Lower leg skin (tissue), 4 donors: ENCODE measurements at regions not wholly inside any gene's neighbourhood (a gene's known extent, or its start where the extent isn't known, plus 50 kb on each side); places are given as distances from the start of the nearest gene placed in this dataset.
"Not testable (repeated sequence)": the region's sequence is repeated elsewhere in the genome, so short reads cannot be mapped to it uniquely, and the experiment has no call there.

Experiments
- DNase-seq, 2 donors: peaks; one replicate each; pipeline ENCODE4 v3.0.0-alpha.2; 2019; ENCODE audit warnings: low spot score in 2 of 2
- H3K4me3 ChIP-seq: fragments of 200-600 bp; sonication (generic); 2 replicates; pipeline ENCODE4 v1.5.1; 2017; ENCODE audit warnings: mild to moderate bottlenecking, low read depth; ENCODE audit not compliant: poor library complexity, severe bottlenecking
- POLR2A ChIP-seq, 2 donors: fragments of 450-650 bp; IDR thresholded peaks; one replicate each; pipeline ENCODE4 v1.6.1; 2016 to 2017; ENCODE audit warnings: antibody characterized with exemption in 2 of 2, mild to moderate bottlenecking in 1 of 2, moderate library complexity in 1 of 2
- WGBS, 2 donors: methylation state at CpG; one replicate each; pipeline ENCODE4 v1.1.5; 2018; 5-methylcytosine and 5-hydroxymethylcytosine counted together
- intact Hi-C: fragments of 100-400 bp; cut with DNase I; formaldehyde crosslinking; loops from one replicate; pipeline ENCODE4 v1.15.0; 2023; ENCODE audit warnings: low total_unique reads
- TF ChIP-seq, protein P1 (sequence below), 3 donors: fragments of 450-650 bp; IDR thresholded peaks; one replicate each; pipeline ENCODE4 v1.5.1; 2016; ENCODE audit warnings: antibody characterized with exemption in 3 of 3, mild to moderate bottlenecking in 3 of 3, moderate library complexity in 2 of 3

DNA sequence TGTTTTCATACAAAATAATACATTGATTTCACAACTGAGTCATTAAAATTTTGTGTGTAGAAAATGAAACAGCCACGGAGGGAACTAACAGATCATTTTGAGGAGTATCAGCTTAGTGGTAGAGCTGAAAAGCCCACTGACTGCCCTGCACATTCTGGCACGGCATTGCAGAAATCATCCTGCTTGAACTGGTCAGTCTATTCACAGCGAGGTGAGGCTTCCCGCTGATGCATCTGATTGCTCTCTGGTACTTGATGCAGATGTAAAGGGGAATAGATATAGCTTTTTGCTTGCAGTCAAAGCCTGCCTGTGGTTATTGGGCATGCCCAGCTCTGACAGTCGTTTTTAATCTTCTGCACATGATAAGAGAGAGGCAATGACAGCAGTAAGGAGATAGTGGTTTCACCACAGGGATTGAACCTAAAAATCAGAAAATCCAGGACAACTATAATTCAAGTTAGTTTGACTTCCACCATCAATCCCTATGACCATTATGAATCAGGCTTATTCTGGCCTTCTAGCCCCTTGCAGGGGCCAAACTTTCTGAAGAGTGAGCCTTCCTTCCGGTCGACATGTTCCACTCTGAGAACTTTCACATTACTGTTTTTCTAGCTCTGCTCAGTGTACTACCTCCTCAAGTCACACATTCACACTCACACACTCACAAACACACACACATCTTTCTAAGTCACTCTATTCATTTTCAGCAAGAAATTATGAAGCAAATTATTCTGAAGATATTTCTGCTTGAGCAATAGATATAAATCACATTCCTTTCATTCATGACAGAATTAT lies 782.8 kb upstream of the NUDT12 start:
- intact Hi-C loops: no loop called here
- TF ChIP-seq, protein P1, sequence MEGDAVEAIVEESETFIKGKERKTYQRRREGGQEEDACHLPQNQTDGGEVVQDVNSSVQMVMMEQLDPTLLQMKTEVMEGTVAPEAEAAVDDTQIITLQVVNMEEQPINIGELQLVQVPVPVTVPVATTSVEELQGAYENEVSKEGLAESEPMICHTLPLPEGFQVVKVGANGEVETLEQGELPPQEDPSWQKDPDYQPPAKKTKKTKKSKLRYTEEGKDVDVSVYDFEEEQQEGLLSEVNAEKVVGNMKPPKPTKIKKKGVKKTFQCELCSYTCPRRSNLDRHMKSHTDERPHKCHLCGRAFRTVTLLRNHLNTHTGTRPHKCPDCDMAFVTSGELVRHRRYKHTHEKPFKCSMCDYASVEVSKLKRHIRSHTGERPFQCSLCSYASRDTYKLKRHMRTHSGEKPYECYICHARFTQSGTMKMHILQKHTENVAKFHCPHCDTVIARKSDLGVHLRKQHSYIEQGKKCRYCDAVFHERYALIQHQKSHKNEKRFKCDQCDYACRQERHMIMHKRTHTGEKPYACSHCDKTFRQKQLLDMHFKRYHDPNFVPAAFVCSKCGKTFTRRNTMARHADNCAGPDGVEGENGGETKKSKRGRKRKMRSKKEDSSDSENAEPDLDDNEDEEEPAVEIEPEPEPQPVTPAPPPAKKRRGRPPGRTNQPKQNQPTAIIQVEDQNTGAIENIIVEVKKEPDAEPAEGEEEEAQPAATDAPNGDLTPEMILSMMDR (IDR thresholded peaks at IDR 0.05): no peak
- no peak for TF ChIP-seq POLR2A (IDR thresholded peaks at IDR 0.05)
- WGBS, 2 donors: 71 to 77% methylated on average over 7 of the region's 7 CpGs
- H3K4me3 ChIP-seq: no peak overlapping the region
- DNase-seq: no peak

DNA sequence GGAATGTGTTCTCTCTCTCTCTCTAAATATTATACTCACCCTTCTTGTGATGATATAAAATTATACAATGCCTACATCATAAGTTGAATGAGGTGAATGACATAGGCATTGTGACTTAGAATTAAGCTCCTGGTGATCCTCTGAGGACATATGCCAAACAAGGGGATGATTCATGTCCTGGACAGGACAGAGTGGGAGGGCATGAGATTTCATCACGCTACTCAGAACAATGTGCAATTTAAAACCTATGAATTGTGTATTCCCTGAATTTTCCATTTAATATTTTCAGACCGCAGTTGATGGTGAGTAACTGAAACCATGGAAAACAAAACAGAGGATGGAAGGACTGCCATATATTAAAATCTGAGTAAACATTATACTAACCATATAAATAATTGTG lies 782.2 kb upstream of the NUDT12 start:
- intact Hi-C loops: no loop called here
- no peak for TF ChIP-seq POLR2A (IDR thresholded peaks at IDR 0.05)
- TF ChIP-seq, protein P1 (IDR thresholded peaks at IDR 0.05): no peak
- WGBS, 2 donors: 42 to 56% methylated on average over 2 of the region's 2 CpGs

DNA sequence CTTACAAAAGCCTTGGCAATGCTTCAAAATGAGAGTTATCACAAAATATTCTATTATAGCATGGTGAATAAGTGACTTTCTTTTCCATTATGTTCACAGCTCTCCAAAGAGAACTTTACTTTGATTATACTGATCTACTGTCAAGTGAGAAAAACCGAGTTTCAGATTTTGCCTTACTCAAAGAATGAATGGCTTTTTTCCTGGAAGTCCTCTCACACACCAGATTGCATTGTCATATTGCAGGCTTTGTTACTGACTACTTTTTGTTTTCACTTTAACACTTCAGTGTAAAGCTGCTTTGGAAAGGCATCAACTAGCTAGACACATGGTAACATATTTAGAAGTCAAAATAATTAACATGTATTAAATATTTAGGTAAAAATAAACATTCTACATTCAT lies 765.2 kb upstream of the NUDT12 start:
- TF ChIP-seq POLR2A (IDR thresholded peaks at IDR 0.05): no peak
- TF ChIP-seq, protein P1 (IDR thresholded peaks at IDR 0.05): no peak
- no peak overlapping the region for H3K4me3 ChIP-seq
- DNase-seq: no peak
- intact Hi-C loops: no loop called here
- 35 to 43% methylated on average over 1 of the region's 1 CpG for WGBS, 2 donors

More for the DNA sequence above, 782.2 kb upstream of the NUDT12 start:
- DNase-seq: no peak
- no peak overlapping the region for H3K4me3 ChIP-seq

DNA sequence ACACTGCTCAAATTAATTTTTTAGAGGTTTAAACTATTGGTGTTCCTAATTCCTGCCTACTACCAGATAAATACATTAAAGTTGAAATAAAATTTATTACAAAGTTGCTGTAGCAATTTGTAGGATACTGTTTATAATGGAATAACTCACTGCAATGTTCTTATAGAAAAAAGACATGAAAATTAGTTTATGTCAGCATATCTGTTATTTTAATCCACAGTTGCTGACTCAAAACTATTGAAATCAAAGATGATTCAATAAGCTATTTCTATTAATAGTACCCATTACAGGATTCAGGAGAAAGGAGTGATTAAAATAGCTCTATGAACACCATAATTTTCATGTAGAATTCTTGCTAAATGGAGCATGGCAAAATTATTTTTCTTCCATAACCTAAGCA lies 764.4 kb upstream of the NUDT12 start:
- DNase-seq: no peak
- TF ChIP-seq, protein P1 (IDR thresholded peaks at IDR 0.05): no peak
- TF ChIP-seq POLR2A (IDR thresholded peaks at IDR 0.05): no peak
- H3K4me3 ChIP-seq: no peak overlapping the region
- intact Hi-C loops: no loop called here

DNA sequence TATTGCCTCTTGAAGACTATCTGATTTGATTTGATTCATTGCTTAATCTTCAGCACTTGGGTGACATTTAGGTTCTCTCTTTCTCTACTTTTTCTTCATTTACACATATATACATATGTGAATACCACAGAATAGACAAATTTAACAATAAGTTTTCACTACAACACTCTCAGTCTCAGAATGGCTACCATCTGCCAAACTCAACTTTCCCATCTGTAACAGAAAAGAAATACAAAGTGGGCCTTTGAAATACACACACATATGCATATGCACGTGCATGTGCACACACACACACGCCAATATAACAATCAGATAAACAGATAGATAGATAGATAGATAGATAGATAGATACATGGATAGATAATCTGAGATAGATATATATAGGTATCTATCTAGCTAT lies 762.8 kb upstream of the NUDT12 start:
- intact Hi-C loops: no loop called here
- no peak for DNase-seq
- no peak overlapping the region for H3K4me3 ChIP-seq
- no peak for TF ChIP-seq POLR2A (IDR thresholded peaks at IDR 0.05)
- TF ChIP-seq, protein P1 (IDR thresholded peaks at IDR 0.05): no peak
- WGBS, 2 donors: 93 to 96% methylated on average over 2 of the region's 2 CpGs

DNA sequence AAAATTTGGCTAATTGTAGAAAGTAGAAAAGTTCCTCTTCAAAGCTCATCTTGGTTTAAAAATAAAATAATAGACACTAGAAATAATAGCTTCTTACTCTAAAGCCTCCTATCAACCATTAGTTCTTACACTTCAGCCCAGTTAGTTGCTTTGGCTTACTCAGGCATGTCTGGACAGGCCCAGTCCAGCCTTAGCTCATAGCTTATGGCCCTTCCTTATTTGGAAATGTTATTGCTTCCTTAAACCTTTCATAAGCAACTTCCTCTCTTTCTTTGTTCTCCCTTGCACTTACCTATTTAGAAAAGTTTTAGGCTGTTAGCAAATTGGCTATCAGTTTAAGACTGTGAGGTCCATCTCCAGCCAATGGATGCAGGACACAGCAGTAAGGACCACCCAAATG lies 754.1 kb upstream of the NUDT12 start:
- intact Hi-C loops, DNase-seq, H3K4me3 ChIP-seq: not testable (repeated sequence)
